OCI-LY1 (cell line): ENCODE measurements at regions not wholly inside any gene's neighbourhood (a gene's known extent, or its start where the extent isn't known, plus 50 kb on each side); places are given as distances from the start of the nearest gene placed in this dataset.

Experiments
- H2AFZ ChIP-seq: fragments of 200-600 bp; sonication (generic), shearing (Covaris generic); 2 replicates; pipeline ENCODE4 v1.6.0; 2014; ENCODE audit warnings: antibody characterized with exemption, mild to moderate bottlenecking, low read length
- H3F3A ChIP-seq: fragments of 200-600 bp; sonication (generic), shearing (Covaris generic); 2 replicates; pipeline ENCODE4 v1.6.0; 2014; ENCODE audit warnings: mild to moderate bottlenecking, antibody characterized with exemption, low read length, moderate library complexity; ENCODE audit not compliant: insufficient read depth
- H3K27ac ChIP-seq: fragments of 200-600 bp; sonication (generic); 2 replicates; pipeline ENCODE4 v1.5.1; 2014; ENCODE audit warnings: low read length, mixed run types, mild to moderate bottlenecking, low read depth; ENCODE audit not compliant: poor library complexity, severe bottlenecking
- H3K27me3 ChIP-seq: fragments of 200-600 bp; sonication (generic); 2 replicates; pipeline ENCODE4 v1.6.0; 2014; ENCODE audit warnings: antibody characterized with exemption, mild to moderate bottlenecking, low read length, moderate library complexity; ENCODE audit not compliant: insufficient read depth
- H3K36me3 ChIP-seq: fragments of 200-600 bp; sonication (generic); 2 replicates; pipeline ENCODE4 v1.6.1; 2014; ENCODE audit warnings: mild to moderate bottlenecking, antibody characterized with exemption, low read length, moderate library complexity, mixed read lengths; ENCODE audit not compliant: insufficient read depth
- H3K4me1 ChIP-seq: fragments of 200-600 bp; sonication (generic); 2 replicates; pipeline ENCODE4 v1.5.1; 2014; ENCODE audit warnings: mild to moderate bottlenecking, low read length, moderate library complexity; ENCODE audit not compliant: insufficient read depth, severe bottlenecking
- H3K4me2 ChIP-seq: fragments of 200-600 bp; sonication (generic), shearing (Covaris generic); 2 replicates; pipeline ENCODE4 v1.6.1; 2014; ENCODE audit warnings: low read length
- H3K4me3 ChIP-seq: fragments of 200-600 bp; sonication (generic); 2 replicates; pipeline ENCODE4 v1.5.1; 2014; ENCODE audit warnings: low read length, low read depth, mild to moderate bottlenecking, mixed read lengths; ENCODE audit not compliant: poor library complexity, severe bottlenecking
- H3K79me2 ChIP-seq: fragments of 200-600 bp; shearing (Covaris generic); 2 replicates; pipeline ENCODE4 v1.6.1; 2016; ENCODE audit warnings: mixed run types, low read length, mixed read lengths; ENCODE audit not compliant: insufficient read depth
- H3K9ac ChIP-seq: fragments of 200-600 bp; sonication (generic), shearing (Covaris generic); 2 replicates; pipeline ENCODE4 v1.6.1; 2014; ENCODE audit warnings: mild to moderate bottlenecking, low read length, mixed read lengths
- H3K9me2 ChIP-seq: fragments of 200-600 bp; sonication (generic), shearing (Covaris generic); 2 replicates; pipeline ENCODE4 v1.6.1; 2014; ENCODE audit warnings: low read depth, mild to moderate bottlenecking, low read length, mixed read lengths
- H3K9me3 ChIP-seq: fragments of 200-600 bp; shearing (Covaris generic); 2 replicates; pipeline ENCODE4 v1.6.1; 2014; ENCODE audit warnings: low read length, mixed read lengths
- H4K20me1 ChIP-seq: fragments of 200-600 bp; sonication (generic), shearing (Covaris generic); 2 replicates; pipeline ENCODE4 v1.6.0; 2016; ENCODE audit warnings: mild to moderate bottlenecking, low read length; ENCODE audit not compliant: insufficient read depth
- CTCF ChIP-seq: fragments of 200-600 bp; sonication (generic), shearing (Covaris generic); IDR thresholded peaks from 2 replicates; pipeline ENCODE4 v1.5.1; 2017; ENCODE audit warnings: mild to moderate bottlenecking, antibody characterized with exemption, low read length, moderate library complexity, mixed read lengths
- EZH2 ChIP-seq: fragments of 200-600 bp; sonication (generic), shearing (Covaris generic); IDR thresholded peaks from 2 replicates; pipeline ENCODE4 v1.8.0; 2017; ENCODE audit warnings: borderline replicate concordance, mixed run types, mild to moderate bottlenecking, antibody characterized with exemption, low read length, moderate library complexity, mixed read lengths

GRCh38 chr20:24866008-24866407, 83.1 kb upstream of the CST7 start:
- H3K36me3 ChIP-seq = no peaks in the 10 kb centered on the region
- no peaks in the 10 kb centered on the region for H3F3A ChIP-seq
- no peak overlapping the region for H3K27ac ChIP-seq
- no peaks in the 10 kb centered on the region for H3K9me2 ChIP-seq
- H4K20me1 ChIP-seq = no peaks in the 10 kb centered on the region
- H3K9ac ChIP-seq = no peak overlapping the region
- H3K4me3 ChIP-seq = no peak overlapping the region
- TF ChIP-seq EZH2 (no peak), CTCF (no peak)
- no peak overlapping the region for H3K4me2 ChIP-seq
- H3K79me2 ChIP-seq = no peaks in the 10 kb centered on the region
- no peak overlapping the region for H2AFZ ChIP-seq
- H3K27me3 ChIP-seq = no peaks in the 10 kb centered on the region
- H3K4me1 ChIP-seq = no peaks in the 10 kb centered on the region
- H3K9me3 ChIP-seq = no peaks in the 10 kb centered on the region

- Histone ChIP-seq H2AFZ (no peak overlapping the region), H3K79me2 (no peaks in the 10 kb centered on the region), H3K9me3 (no peaks in the 10 kb centered on the region)
These were observed 82.3 kb upstream of the CST7 start for GRCh38 chr20:24866742-24867141.

GRCh38 chr20:24867556-24867955, 81.5 kb upstream of the CST7 start:
- Histone ChIP-seq H3K79me2 (no peaks in the 10 kb centered on the region), H3K4me1 (no peaks in the 10 kb centered on the region), H3F3A (no peaks in the 10 kb centered on the region), H3K9me2 (no peaks in the 10 kb centered on the region), H3K9ac (no peak overlapping the region), H3K27me3 (0 out of 2 replicates have a peak, but pooled peaks cover 3% of the 10 kb centered on the region), H3K4me3 (no peak overlapping the region), H4K20me1 (no peaks in the 10 kb centered on the region), H3K9me3 (no peaks in the 10 kb centered on the region), H2AFZ (no peak overlapping the region), H3K4me2 (no peak overlapping the region), H3K36me3 (no peaks in the 10 kb centered on the region), H3K27ac (no peak overlapping the region)
- no peak for TF ChIP-seq CTCF
- no peak for TF ChIP-seq EZH2

More at GRCh38 chr20:24866742-24867141, 82.3 kb upstream of the CST7 start:
- Histone ChIP-seq H3K9me2 (no peaks in the 10 kb centered on the region), H3K4me1 (no peaks in the 10 kb centered on the region), H3K4me2 (no peak overlapping the region), H3F3A (no peaks in the 10 kb centered on the region), H4K20me1 (no peaks in the 10 kb centered on the region), H3K9ac (no peak overlapping the region), H3K27me3 (0 out of 2 replicates have a peak, but pooled peaks cover 3% of the 10 kb centered on the region), H3K4me3 (no peak overlapping the region), H3K36me3 (no peaks in the 10 kb centered on the region), H3K27ac (no peak overlapping the region)
- no peak for TF ChIP-seq CTCF
- TF ChIP-seq EZH2 = no peak
